ENCODE measurements at regions not wholly inside any gene's neighbourhood (a gene's known extent, or its start where the extent isn't known, plus 50 kb on each side); places are given as distances from the start of the nearest gene placed in this dataset.
"Not testable (repeated sequence)": the region's sequence is repeated elsewhere in the genome, so short reads cannot be mapped to it uniquely, and the experiment has no call there.

- no peak for DNase-seq
Observed at GRCh38 chr11:134939905-134940304, 527.9 kb upstream of the B3GAT1 start.

GRCh38 chr11:134939031-134939430 is 527.0 kb upstream of the B3GAT1 start:
- DNase-seq (no peak), ATAC-seq (ENCODE audit: low FRiP score in 2 of 2) (no peak)
- no peaks in the 10 kb centered on the region for H3K36me3 ChIP-seq
- H3K27ac ChIP-seq = no peak overlapping the region
- TF ChIP-seq EP300 (IDR thresholded peaks at IDR 0.05) (no peak), CTCF (IDR thresholded peaks at IDR 0.05) (no peak), POLR2AphosphoS5 (IDR thresholded peaks at IDR 0.05) (no peak), POLR2A (IDR thresholded peaks at IDR 0.05) (no peak)
- no peak overlapping the region for H3K4me3 ChIP-seq
- 77 to 85% methylated on average over 2 of the region's 2 CpGs for WGBS, 2 donors
- no peaks in the 10 kb centered on the region for H3K27me3 ChIP-seq
- H3K4me1 ChIP-seq = no peaks in the 10 kb centered on the region
- H3K9me3 ChIP-seq = no peaks in the 10 kb centered on the region

More at GRCh38 chr11:134939905-134940304, 527.9 kb upstream of the B3GAT1 start:
- Histone ChIP-seq H3K4me3 (no peak overlapping the region), H3K9me3 (no peaks in the 10 kb centered on the region), H3K27ac (no peak overlapping the region), H3K27me3 (no peaks in the 10 kb centered on the region), H3K36me3 (no peaks in the 10 kb centered on the region), H3K4me1 (no peaks in the 10 kb centered on the region)
- TF ChIP-seq POLR2AphosphoS5 (IDR thresholded peaks at IDR 0.05) (no peak), POLR2A (IDR thresholded peaks at IDR 0.05) (no peak), EP300 (IDR thresholded peaks at IDR 0.05) (no peak), CTCF (IDR thresholded peaks at IDR 0.05) (no peak)
- WGBS, 2 donors = 31% methylated on average over 6 of the region's 6 CpGs
- peak in 1 of 2 donors; percentile 21 for ATAC-seq (ENCODE audit: low FRiP score in 2 of 2)

- DNase-seq = no peak
- H3K4me3 ChIP-seq = no peak overlapping the region
- H3K27me3 ChIP-seq = no peaks in the 10 kb centered on the region
- H3K36me3 ChIP-seq = no peaks in the 10 kb centered on the region
- H3K9me3 ChIP-seq = no peaks in the 10 kb centered on the region
- WGBS, 2 donors = 60 to 67% methylated on average over 1 of the region's 1 CpG
- TF ChIP-seq EP300 (IDR thresholded peaks at IDR 0.05) (no peak), CTCF (IDR thresholded peaks at IDR 0.05) (no peak), POLR2A (IDR thresholded peaks at IDR 0.05) (no peak), POLR2AphosphoS5 (IDR thresholded peaks at IDR 0.05) (no peak)
- H3K27ac ChIP-seq = no peak overlapping the region
- H3K4me1 ChIP-seq = no peaks in the 10 kb centered on the region
- ATAC-seq (ENCODE audit: low FRiP score in 2 of 2) = no peak
Observed at GRCh38 chr11:134938212-134938611, 526.2 kb upstream of the B3GAT1 start.

- 75 to 94% methylated on average over 4 to 13 of the region's 14 CpGs for WGBS, 2 donors
Observed at GRCh38 chr11:134937193-134937592, 525.2 kb upstream of the B3GAT1 start.

GRCh38 chr11:134932761-134933160 is 520.7 kb upstream of the B3GAT1 start:
- DNase-seq (no peak), ATAC-seq (ENCODE audit: low FRiP score in 2 of 2) (peak in 1 of 2 donors; percentile 14)
- H3K4me1 ChIP-seq = no peaks in the 10 kb centered on the region
- H3K4me3 ChIP-seq = no peak overlapping the region
- WGBS, 2 donors = 51 to 71% methylated on average over 3 of the region's 3 CpGs
- no peaks in the 10 kb centered on the region for H3K9me3 ChIP-seq
- no peaks in the 10 kb centered on the region for H3K27me3 ChIP-seq
- H3K36me3 ChIP-seq = no peaks in the 10 kb centered on the region
- TF ChIP-seq POLR2AphosphoS5 (IDR thresholded peaks at IDR 0.05) (no peak), EP300 (IDR thresholded peaks at IDR 0.05) (no peak), POLR2A (IDR thresholded peaks at IDR 0.05) (no peak), CTCF (IDR thresholded peaks at IDR 0.05) (no peak)
- no peak overlapping the region for H3K27ac ChIP-seq

More at GRCh38 chr11:134937193-134937592, 525.2 kb upstream of the B3GAT1 start:
- not testable (repeated sequence) for H3K27ac ChIP-seq; ATAC-seq (ENCODE audit: low FRiP score in 2 of 2); H3K36me3 ChIP-seq; H3K9me3 ChIP-seq; H3K4me1 ChIP-seq; H3K27me3 ChIP-seq; DNase-seq; H3K4me3 ChIP-seq
